ENCODE measurements at regions not wholly inside any gene's neighbourhood (a gene's known extent, or its start where the extent isn't known, plus 50 kb on each side); places are given as distances from the start of the nearest gene placed in this dataset.

GRCh38 chr16:26464576-26465266, 602.0 kb upstream of the C16orf82 start:
- no peak for TF ChIP-seq CTCF (IDR thresholded peaks at IDR 0.05)
- TF ChIP-seq POLR2A (IDR thresholded peaks at IDR 0.05), result no peak

Measured in heart left ventricle (tissue), 13 donors.